Stimulated activated CD4-positive, alpha-beta T cell treated with anti-CD3 and anti-CD28 coated beads, Interleukin-12 subunit alpha, Interleukin-12 subunit beta, amount 100 ng/mL, for 24 hours (primary cell): ENCODE measurements at regions not wholly inside any gene's neighbourhood (a gene's known extent, or its start where the extent isn't known, plus 50 kb on each side); places are given as distances from the start of the nearest gene placed in this dataset.

Experiments used
- DNase-seq, 2 experiments: peaks; one replicate each; pipeline ENCODE4 v3.0.0-alpha.2; 2020; ENCODE audit warnings: low read depth in 2 of 2

GRCh38 chr11:45036733-45037132 lies 86.0 kb upstream of the TP53I11 start:
- no peak for DNase-seq

- DNase-seq = no peak
Observed at GRCh38 chr11:45037434-45038005, 86.8 kb upstream of the TP53I11 start.

- no peak for DNase-seq
Observed at GRCh38 chr11:45038923-45039322, 88.2 kb upstream of the TP53I11 start.

- no peak for DNase-seq
Observed at GRCh38 chr11:45041596-45041995, 90.9 kb upstream of the TP53I11 start.

- no peak for DNase-seq
Observed at GRCh38 chr11:45042560-45042959, 91.9 kb upstream of the TP53I11 start.

- DNase-seq = no peak
Observed at GRCh38 chr11:45043755-45044475, 93.2 kb upstream of the TP53I11 start.

GRCh38 chr11:45045683-45046471 lies 95.2 kb upstream of the TP53I11 start:
- no peak for DNase-seq

GRCh38 chr11:45048313-45048841 lies 97.7 kb upstream of the TP53I11 start:
- DNase-seq = no peak

- no peak for DNase-seq
Observed at GRCh38 chr11:45048870-45049691, 97.4 kb upstream of the PRDM11 start.

- DNase-seq = no peak
Observed at GRCh38 chr11:45050111-45050510, 96.3 kb upstream of the PRDM11 start.

- DNase-seq = no peak
Observed at GRCh38 chr11:45051621-45052020, 94.8 kb upstream of the PRDM11 start.

- DNase-seq = no peak
Observed at GRCh38 chr11:45052361-45052760, 94.1 kb upstream of the PRDM11 start.

GRCh38 chr11:45053736-45054446 lies 92.5 kb upstream of the PRDM11 start:
- DNase-seq = no peak

GRCh38 chr11:45054956-45055355 lies 91.5 kb upstream of the PRDM11 start:
- DNase-seq = no peak

- DNase-seq = no peak
Observed at GRCh38 chr11:45056529-45056928, 89.9 kb upstream of the PRDM11 start.

GRCh38 chr11:45057938-45058646 lies 88.3 kb upstream of the PRDM11 start:
- no peak for DNase-seq

- DNase-seq = no peak
Observed at GRCh38 chr11:45058647-45058950, 87.8 kb upstream of the PRDM11 start.

GRCh38 chr11:45060707-45061106 lies 85.7 kb upstream of the PRDM11 start:
- DNase-seq = no peak

GRCh38 chr11:45061641-45062040 lies 84.8 kb upstream of the PRDM11 start:
- DNase-seq = no peak

GRCh38 chr11:45062115-45062514 lies 84.3 kb upstream of the PRDM11 start:
- DNase-seq = no peak
